ENCODE measurements at regions not wholly inside any gene's neighbourhood (a gene's known extent, or its start where the extent isn't known, plus 50 kb on each side); places are given as distances from the start of the nearest gene placed in this dataset.

DNA sequence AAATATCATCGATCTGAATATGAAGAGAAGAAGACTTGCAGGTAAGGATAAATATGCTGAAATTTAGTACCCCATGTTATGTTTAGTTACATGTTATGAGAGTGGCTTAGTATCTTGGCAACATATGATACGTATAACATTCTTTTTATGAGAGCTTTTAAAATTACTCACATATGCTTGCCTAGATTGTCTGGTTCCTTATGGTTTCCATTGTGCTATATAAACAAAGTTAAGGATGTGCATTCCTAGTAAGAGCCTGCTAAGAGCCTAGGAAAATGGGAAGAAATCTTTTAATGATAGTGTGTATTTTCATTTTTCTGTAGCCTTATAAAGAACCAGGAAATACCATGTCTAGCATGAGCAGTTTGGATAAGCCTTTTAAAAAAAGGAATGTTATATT is 112.0 kb upstream of the KCNN2 start:
- no peaks in the 10 kb centered on the region for H3K36me3 ChIP-seq (replicated peaks; ENCODE audit: control insufficient read depth, insufficient read depth, low read length)
- no peak overlapping the region for H3K4me3 ChIP-seq (ENCODE audit: insufficient read depth, low read depth, low read length)
- no peak for DNase-seq
- no peaks in the 10 kb centered on the region for H3K27me3 ChIP-seq (ENCODE audit: control insufficient read depth, insufficient read depth, low read length)

DNA sequence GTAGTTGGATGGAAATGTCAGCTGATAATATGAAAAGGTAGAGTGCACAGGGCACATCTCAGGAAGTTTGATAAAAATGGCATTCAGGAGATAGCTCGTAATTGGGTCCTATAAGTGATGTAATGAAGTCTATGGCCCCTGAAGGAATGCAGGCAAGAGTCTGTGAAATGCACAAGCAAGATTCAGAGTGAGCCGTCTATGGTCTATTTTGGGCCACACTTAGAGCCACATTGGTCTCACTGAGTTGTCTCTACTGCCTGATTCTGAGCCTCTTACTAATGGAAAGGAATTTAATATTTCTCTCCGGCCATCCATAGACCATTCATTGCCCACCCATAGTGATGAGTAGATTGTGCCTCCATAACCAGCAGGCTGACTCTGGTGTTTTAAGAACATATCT is 111.3 kb upstream of the KCNN2 start:
- DNase-seq = no peak
- Histone ChIP-seq H3K27me3 (ENCODE audit: control insufficient read depth, insufficient read depth, low read length) (no peaks in the 10 kb centered on the region), H3K4me3 (ENCODE audit: insufficient read depth, low read depth, low read length) (no peak overlapping the region), H3K36me3 (replicated peaks; ENCODE audit: control insufficient read depth, insufficient read depth, low read length) (no peaks in the 10 kb centered on the region)

DNA sequence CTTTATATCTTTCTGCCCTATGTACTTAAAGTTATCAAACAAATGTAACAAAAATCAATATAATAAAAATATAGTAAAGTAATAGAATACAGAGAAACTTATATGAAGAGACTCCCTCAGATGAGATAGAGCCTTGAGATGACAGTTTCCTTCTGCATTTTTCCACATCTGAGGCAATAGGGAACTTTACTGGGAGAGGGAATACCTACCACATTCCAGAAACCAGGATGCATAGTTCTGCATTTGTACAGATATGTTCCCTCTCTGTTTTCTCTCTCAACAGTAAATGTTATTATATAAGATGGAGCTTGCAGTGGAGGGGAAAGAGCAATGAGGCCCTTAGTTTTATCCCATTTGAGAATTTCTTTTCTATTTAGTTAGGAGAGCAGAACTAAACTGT is 109.6 kb upstream of the KCNN2 start:
- no peak for DNase-seq
- H3K36me3 ChIP-seq (replicated peaks; ENCODE audit: control insufficient read depth, insufficient read depth, low read length) = no peaks in the 10 kb centered on the region
- no peaks in the 10 kb centered on the region for H3K27me3 ChIP-seq (ENCODE audit: control insufficient read depth, insufficient read depth, low read length)
- H3K4me3 ChIP-seq (ENCODE audit: insufficient read depth, low read depth, low read length) = no peak overlapping the region

DNA sequence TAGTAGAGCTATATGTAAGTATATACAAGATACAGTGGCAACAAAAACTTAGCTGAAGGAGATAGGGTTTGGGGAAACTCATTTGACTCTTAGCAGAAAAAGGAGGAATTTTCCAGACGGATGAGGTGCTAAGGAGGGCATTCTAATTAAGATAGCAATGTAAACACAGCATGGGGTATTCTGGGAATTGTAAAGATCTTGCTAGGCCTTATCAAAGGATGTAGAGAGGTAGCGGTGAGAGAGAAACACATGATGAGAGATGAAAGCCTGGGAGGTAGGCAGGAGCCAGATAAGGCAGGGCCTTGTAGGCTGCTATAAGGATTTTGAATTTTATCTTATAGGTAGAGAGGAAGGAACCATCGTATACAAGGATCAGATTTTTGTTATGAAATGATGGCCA is 106.6 kb upstream of the KCNN2 start:
- DNase-seq = peak; percentile 19
- Histone ChIP-seq H3K36me3 (replicated peaks; ENCODE audit: control insufficient read depth, insufficient read depth, low read length) (no peaks in the 10 kb centered on the region), H3K27me3 (ENCODE audit: control insufficient read depth, insufficient read depth, low read length) (no peaks in the 10 kb centered on the region)

DNA sequence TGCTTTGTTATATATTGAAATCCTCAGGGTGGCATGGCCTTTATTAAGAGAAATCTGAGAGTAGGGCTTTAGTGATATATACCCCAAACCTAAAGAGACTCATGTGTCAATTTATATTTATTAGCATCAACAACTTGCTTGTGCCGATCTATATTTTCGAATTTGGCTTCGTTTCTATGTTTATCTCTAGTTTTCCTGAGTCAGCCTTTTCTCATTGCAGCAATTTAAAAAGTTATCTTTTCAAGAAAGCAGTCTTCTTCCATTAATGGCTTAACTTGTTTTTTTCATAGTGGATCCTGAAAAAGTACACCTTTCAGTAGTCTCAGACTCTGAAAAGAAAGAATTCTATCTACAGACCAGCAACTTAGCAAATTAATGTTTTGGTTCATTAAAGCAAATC is 99.9 kb upstream of the KCNN2 start:
- no peak for DNase-seq
- no peak overlapping the region for H3K4me3 ChIP-seq (ENCODE audit: insufficient read depth, low read depth, low read length)
- H3K27me3 ChIP-seq (ENCODE audit: control insufficient read depth, insufficient read depth, low read length) = no peaks in the 10 kb centered on the region
- no peaks in the 10 kb centered on the region for H3K36me3 ChIP-seq (replicated peaks; ENCODE audit: control insufficient read depth, insufficient read depth, low read length)

More for the DNA sequence above, 106.6 kb upstream of the KCNN2 start:
- H3K4me3 ChIP-seq (ENCODE audit: insufficient read depth, low read depth, low read length) = no peak overlapping the region

DNA sequence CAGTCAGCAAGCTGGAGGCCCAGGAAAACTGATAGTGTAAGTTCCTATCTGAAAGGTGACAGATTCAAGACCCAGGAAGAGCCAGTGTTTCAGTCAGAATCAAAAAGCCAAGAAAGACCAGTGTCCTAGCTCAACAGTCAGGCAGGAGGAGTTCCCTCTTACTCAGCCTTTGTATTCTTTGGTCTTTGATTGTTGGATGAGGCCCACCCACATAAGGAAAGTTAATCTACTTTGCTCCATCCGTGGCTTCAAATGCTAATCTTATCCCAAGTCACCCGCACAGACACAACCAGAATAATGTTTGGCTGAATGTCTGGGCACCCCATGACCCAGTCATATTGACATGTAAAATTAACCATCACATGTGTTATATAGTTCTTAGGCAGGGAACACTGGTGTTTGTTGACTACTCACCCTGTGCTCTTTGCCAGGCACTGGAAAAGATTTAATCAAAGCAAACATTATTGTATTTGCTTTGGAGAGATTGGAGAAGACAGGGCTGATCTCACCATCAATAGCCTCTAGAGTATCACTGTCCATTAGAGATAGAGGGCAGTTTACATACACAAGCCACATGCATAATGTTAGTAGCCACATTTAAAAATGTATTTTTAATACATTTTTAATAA is 96.3 kb upstream of the KCNN2 start:
- no peak for DNase-seq
- H3K36me3 ChIP-seq (replicated peaks; ENCODE audit: control insufficient read depth, insufficient read depth, low read length) = no peaks in the 10 kb centered on the region

DNA sequence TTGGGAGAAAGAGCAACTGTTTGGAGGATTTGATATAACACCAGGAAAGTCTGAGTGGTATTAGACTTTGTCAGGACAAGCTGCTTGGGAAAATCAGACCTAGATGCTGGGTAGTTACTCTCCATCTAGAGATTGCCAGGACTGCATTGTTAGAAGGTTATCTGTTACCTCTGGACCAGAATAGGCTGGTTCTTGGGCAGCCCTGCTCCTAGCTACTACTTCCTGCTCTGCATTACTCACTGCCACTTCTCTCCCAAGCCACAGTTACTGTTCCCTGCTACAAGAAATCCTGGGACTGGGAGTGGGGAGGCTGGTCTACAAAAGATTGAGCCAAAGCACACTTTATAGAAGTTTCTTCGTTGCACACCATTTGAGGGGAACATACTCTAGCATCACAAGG is 95.5 kb upstream of the KCNN2 start:
- Histone ChIP-seq H3K36me3 (replicated peaks; ENCODE audit: control insufficient read depth, insufficient read depth, low read length) (no peaks in the 10 kb centered on the region), H3K27me3 (ENCODE audit: control insufficient read depth, insufficient read depth, low read length) (no peaks in the 10 kb centered on the region), H3K4me3 (ENCODE audit: insufficient read depth, low read depth, low read length) (no peak overlapping the region)
- no peak for DNase-seq

More for the DNA sequence above, 96.3 kb upstream of the KCNN2 start:
- Histone ChIP-seq H3K27me3 (ENCODE audit: control insufficient read depth, insufficient read depth, low read length) (no peaks in the 10 kb centered on the region), H3K4me3 (ENCODE audit: insufficient read depth, low read depth, low read length) (no peak overlapping the region)

DNA sequence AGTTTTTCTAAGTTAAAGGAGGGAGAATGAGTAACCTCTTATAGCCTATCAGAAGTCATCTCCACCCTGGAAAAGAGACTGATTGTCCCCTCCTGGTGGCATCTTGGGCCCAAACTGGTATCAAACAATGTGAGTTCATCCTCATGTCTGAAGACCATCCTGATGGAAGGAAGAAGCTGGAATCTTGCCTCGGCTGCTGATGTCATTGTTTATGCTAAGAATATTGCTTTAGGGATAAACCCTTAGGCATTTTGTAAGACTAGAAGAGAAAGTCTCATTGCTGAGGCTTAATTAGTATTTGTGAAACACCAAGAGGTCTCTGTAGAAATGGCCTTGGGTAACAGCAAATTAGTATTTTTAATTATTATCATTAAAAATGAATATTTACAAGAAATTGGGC is 65.7 kb upstream of the KCNN2 start:
- no peak for DNase-seq
- H3K27me3 ChIP-seq (ENCODE audit: control insufficient read depth, insufficient read depth, low read length) = no peaks in the 10 kb centered on the region
- no peaks in the 10 kb centered on the region for H3K36me3 ChIP-seq (replicated peaks; ENCODE audit: control insufficient read depth, insufficient read depth, low read length)
- no peak overlapping the region for H3K4me3 ChIP-seq (ENCODE audit: insufficient read depth, low read depth, low read length)

DNA sequence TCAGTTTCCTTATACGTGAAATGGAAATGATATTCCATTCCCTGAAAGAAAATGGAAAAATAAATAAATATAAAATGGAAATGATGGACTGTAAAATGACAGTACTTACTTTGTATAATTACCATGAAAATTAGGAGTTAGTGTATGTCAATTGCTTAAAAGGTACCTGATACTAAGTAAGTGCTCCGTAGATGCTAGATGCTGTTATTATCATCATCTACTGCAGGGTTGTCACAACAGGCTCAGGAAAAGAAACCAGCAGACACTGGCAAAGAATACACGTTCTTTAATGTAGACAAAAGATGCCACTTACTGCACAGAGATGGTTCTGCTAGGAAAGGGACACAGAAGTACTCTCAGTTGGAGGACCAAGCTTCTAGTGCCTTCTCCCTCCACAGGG is 64.0 kb upstream of the KCNN2 start:
- DNase-seq = no peak
- H3K36me3 ChIP-seq (replicated peaks; ENCODE audit: control insufficient read depth, insufficient read depth, low read length) = no peaks in the 10 kb centered on the region
- H3K4me3 ChIP-seq (ENCODE audit: insufficient read depth, low read depth, low read length) = no peak overlapping the region
- no peaks in the 10 kb centered on the region for H3K27me3 ChIP-seq (ENCODE audit: control insufficient read depth, insufficient read depth, low read length)

DNA sequence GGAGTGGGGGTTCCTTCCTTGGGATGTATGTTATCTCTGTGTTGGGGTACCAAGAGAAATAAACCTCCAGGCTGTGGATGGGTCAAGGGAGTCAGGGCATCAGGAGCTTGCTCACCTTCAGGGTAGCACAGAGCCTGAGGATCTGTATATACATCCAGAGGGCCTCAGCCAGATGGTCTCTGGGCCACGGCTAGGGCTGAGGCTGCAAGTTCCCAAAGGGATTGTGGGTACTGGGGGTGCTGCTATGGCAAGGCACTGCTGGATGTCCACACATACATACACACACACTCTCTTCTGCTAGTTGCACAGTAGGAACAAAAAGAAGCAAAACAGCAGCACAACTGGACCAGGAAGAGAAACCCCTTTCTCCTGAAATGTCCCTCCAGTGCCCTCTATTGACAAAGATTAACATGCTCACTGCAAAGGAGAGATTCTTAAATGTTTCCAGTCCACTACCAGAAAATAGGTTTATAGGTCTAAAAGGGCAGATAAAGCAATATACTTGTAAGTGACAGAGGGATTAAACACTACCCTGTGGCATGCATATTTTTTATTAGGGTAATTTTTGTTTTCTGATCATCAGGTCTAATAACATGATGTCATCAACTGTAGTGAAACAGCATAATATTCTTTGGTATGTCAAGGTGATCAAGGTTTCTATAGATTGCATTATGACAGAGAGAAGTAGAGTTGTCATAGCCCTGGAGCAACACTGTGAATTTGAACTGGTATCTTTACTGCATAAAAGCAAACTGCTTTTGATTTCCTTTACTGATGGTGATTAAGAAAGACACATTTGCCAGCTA is 56.3 kb upstream of the KCNN2 start:
- H3K4me3 ChIP-seq (ENCODE audit: insufficient read depth, low read depth, low read length) = no peak overlapping the region
- H3K27me3 ChIP-seq (ENCODE audit: control insufficient read depth, insufficient read depth, low read length) = no peaks in the 10 kb centered on the region
- DNase-seq = no peak
- H3K36me3 ChIP-seq (replicated peaks; ENCODE audit: control insufficient read depth, insufficient read depth, low read length) = no peaks in the 10 kb centered on the region

DNA sequence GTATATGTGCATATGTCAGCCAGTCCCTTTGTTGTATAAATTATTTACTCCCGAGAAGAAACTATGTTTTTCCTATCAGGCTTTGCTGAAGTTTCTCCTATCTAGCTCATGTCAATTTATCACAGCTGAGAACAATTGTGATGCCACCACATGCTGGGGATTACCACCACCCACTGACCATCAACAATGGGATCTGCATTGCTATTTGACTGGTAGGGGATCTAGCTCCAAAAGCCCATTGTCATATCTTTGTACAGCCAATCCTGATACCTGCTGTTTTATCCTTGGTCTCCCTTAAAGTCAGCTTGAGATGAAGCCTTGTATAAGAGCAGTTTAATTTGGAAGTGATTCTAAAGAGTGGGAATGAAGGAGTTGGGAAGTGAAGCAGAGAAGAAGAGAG is 53.9 kb upstream of the KCNN2 start:
- Histone ChIP-seq H3K27me3 (ENCODE audit: control insufficient read depth, insufficient read depth, low read length) (no peaks in the 10 kb centered on the region), H3K36me3 (replicated peaks; ENCODE audit: control insufficient read depth, insufficient read depth, low read length) (no peaks in the 10 kb centered on the region), H3K4me3 (ENCODE audit: insufficient read depth, low read depth, low read length) (no peak overlapping the region)
- DNase-seq = peak; percentile 22

DNA sequence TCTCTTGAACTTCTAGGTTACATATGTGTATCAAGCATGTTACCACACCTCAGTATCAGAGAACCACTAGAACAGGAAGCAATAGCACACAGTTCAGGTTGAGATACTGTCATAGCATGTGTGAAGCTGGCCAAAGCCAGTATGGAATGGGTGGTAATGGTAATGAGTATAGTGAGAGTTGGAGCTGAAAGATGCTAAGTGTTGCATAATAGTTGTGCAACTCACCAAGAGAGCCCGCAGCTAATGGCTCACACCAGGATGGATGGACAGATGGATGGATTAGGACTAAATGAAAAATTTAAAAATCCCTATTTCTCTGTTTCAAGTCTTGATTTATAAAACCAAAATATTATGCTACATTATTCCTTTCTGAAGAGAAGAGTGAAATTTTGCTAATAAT is 53.4 kb upstream of the KCNN2 start:
- H3K27me3 ChIP-seq (ENCODE audit: control insufficient read depth, insufficient read depth, low read length) = no peaks in the 10 kb centered on the region
- no peak for DNase-seq
- no peak overlapping the region for H3K4me3 ChIP-seq (ENCODE audit: insufficient read depth, low read depth, low read length)
- no peaks in the 10 kb centered on the region for H3K36me3 ChIP-seq (replicated peaks; ENCODE audit: control insufficient read depth, insufficient read depth, low read length)

DNA sequence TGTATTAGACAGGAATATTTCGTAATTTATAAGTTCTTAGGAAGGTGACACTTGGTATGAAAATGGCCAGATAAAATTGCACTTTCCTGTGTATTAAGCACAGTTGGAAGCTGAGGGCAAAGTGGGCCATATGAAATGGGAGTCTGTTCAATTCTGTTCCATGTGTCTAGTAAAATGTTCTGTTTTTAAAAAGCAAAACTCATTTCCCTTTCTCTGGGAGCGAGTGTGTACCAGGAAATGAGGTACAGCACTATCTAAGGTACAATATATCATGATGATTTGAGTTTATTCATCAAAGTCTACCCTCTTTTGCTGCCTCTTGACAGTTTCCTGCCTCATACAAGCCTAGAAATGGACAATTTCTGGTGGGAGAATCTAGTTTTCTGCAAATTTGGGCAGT is 51.2 kb upstream of the KCNN2 start:
- DNase-seq = no peak
- H3K36me3 ChIP-seq (replicated peaks; ENCODE audit: control insufficient read depth, insufficient read depth, low read length) = no peaks in the 10 kb centered on the region
- no peak overlapping the region for H3K4me3 ChIP-seq (ENCODE audit: insufficient read depth, low read depth, low read length)
- no peaks in the 10 kb centered on the region for H3K27me3 ChIP-seq (ENCODE audit: control insufficient read depth, insufficient read depth, low read length)

DNA sequence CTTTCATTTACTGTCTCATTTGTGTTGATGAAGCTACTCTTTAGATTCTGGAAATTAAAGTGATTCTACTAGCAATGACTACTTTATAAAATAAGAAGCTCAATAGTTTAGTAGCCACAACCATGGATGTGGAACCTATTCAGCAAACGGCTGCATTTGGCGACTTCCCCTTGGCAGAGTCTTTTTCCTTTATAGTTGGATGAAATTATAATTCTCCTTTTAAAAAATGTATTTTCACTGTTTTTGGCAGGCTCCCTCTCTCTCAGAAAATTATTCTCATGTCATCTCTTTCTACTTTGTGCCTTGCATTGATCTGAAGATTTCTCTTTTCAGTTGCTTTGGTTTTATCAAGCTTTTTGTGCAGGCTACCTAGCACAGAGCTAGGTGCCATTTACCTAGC is 50.6 kb upstream of the KCNN2 start:
- Histone ChIP-seq H3K36me3 (replicated peaks; ENCODE audit: control insufficient read depth, insufficient read depth, low read length) (no peaks in the 10 kb centered on the region), H3K4me3 (ENCODE audit: insufficient read depth, low read depth, low read length) (no peak overlapping the region), H3K27me3 (ENCODE audit: control insufficient read depth, insufficient read depth, low read length) (no peaks in the 10 kb centered on the region)
- no peak for DNase-seq

DNA sequence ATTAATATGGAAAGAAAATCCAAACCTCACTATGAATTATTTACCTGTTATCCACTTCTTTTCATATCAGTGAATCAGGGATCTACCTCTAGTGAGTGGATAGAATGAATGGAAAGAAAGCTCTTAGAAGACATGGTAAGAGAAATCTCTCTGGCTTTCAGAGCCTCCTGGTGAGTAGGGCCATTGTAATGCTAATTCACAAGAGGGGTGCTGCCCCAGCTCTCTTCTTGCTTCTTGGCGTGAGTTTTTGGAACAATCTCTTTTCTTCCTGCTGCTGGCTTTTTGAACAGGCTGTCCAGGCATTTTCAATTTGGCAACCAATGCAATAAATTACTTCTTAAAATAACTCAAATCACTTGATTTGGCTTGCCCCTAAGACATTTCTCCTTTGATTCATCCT is 49.9 kb upstream of the KCNN2 start:
- peak; percentile 45 for DNase-seq
- Histone ChIP-seq H3K27me3 (ENCODE audit: control insufficient read depth, insufficient read depth, low read length) (no peaks in the 10 kb centered on the region), H3K4me3 (ENCODE audit: insufficient read depth, low read depth, low read length) (no peak overlapping the region), H3K36me3 (replicated peaks; ENCODE audit: control insufficient read depth, insufficient read depth, low read length) (no peaks in the 10 kb centered on the region)
